Activated T-cell treated with anti-CD3 and anti-CD28 coated beads, Interleukin-2, amount 50 U/mL, for 4 hours (primary cell): ENCODE measurements at regions not wholly inside any gene's neighbourhood (a gene's known extent, or its start where the extent isn't known, plus 50 kb on each side); places are given as distances from the start of the nearest gene placed in this dataset.
"Not testable (repeated sequence)": the region's sequence is repeated elsewhere in the genome, so short reads cannot be mapped to it uniquely, and the experiment has no call there.

Experiments
- ATAC-seq, 2 donors: fragments of 200-7000 bp; cut with Tn5 transposase; one replicate each; pipeline ENCODE4 v1.10.0; 2021
- DNase-seq: peaks from one replicate; pipeline ENCODE4 v3.0.0-alpha.2; 2020
- H3K27me3 Mint-ChIP-seq: one replicate; pipeline ENCODE4 v1.8.0; 2021; ENCODE audit warnings: low read depth, mixed read lengths
- H3K36me3 Mint-ChIP-seq: one replicate; pipeline ENCODE4 v1.8.0; 2022; ENCODE audit warnings: mixed read lengths; ENCODE audit not compliant: insufficient read depth
- H3K4me1 Mint-ChIP-seq: one replicate; pipeline ENCODE4 v1.8.0; 2021; ENCODE audit warnings: low read depth, mixed read lengths
- H3K4me3 Mint-ChIP-seq: one replicate; pipeline ENCODE4 v1.8.0; 2021; ENCODE audit warnings: mild to moderate bottlenecking, moderate library complexity, mixed read lengths
- H3K9me3 Mint-ChIP-seq: one replicate; pipeline ENCODE4 v1.8.0; 2021; ENCODE audit warnings: mixed read lengths

DNA sequence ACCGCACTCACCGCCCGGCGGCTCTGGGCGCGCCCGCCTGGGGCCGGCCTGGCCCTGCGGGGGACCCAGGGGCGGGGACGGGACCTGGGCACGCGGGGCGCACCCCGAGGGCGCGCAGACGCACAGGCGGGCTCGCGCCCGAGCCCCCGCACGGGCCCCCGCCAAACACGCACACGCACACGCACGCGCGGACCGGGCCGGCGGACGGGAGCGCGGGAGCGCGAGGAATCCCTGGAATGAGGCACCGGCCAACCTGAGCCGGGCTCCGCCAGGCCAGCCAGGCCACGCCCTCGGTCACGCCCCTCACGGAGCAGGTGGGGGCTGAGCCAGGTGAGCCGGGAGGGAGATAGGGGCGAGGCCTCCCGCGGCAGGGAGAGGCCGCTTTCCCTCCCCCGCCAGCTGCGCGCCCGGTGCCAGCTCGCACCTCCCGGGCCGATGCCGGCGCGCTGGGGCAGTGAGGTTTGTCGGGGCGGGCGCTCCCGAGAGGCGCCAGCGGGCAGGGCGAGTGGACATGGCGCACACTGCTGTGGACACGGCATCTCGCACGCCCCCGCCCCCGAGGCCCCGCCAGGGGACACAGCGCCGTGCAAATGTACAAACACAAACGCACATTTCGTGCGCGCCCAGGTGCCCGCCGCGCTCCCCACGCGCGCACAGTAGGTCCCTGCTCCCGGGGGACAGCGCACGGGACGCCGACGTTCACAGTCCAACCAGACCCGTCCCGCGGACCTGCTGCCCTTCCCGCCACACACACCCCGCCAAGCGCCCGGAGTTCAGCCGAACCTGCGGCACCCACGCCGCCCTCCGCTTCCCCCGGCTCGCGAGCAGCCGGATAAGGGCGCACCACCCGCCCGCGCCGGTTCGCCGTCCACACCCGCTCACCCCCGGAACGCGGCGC is 75.9 kb upstream of the VGLL4 start:
- Mint-ChIP-seq H3K4me3 (peak overlapping the region; percentile 84), H3K27me3 (peaks cover 5% of the 10 kb centered on the region), H3K9me3 (no peaks in the 10 kb centered on the region), H3K4me1 (peaks cover 20% of the 10 kb centered on the region), H3K36me3 (no peaks in the 10 kb centered on the region)
- ATAC-seq: peak; percentile 59 to 61
- DNase-seq: peak; percentile 78

DNA sequence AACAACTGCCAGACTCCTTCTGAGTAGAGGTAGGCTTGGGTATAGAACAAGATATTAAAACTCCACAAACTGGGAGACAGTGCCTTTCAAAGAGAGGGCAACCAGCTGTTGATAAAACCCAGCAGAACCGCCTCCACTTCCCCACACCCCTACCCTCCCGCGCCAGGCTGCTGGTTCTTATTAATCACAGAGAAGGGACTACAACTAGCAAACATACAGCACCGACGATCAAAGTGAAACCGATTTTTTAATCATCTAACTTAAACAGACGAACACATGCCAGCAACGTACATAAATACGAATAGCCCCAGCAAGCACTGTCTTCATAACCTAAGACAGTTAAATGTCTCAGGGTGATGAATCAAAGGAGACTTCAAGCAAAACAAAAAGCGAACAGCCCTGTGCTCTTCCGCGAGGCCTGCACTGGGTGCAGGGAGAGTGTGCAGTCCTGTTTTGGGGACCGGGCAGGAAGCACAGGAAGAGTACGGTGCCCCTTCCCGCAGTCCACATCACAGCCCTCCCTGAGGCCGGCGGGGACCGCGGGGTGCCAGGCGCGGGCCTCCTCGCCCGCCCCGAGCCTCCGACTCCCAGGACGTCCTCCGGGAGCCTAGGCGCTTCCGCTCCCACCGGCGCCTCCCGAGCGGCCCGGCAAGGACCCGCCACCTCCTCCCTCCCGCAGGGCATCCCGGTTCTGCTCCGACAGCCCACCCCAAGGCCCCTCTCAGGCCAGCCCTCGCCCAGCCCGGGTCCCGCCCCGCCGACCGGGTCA is 75.1 kb upstream of the VGLL4 start:
- Mint-ChIP-seq H3K4me1 (peaks cover 20% of the 10 kb centered on the region), H3K9me3 (no peaks in the 10 kb centered on the region), H3K36me3 (no peaks in the 10 kb centered on the region), H3K4me3 (peak overlapping the region; percentile 87), H3K27me3 (peaks cover 3% of the 10 kb centered on the region)
- DNase-seq (peak; percentile 47), ATAC-seq (peak; percentile 49 to 57)

DNA sequence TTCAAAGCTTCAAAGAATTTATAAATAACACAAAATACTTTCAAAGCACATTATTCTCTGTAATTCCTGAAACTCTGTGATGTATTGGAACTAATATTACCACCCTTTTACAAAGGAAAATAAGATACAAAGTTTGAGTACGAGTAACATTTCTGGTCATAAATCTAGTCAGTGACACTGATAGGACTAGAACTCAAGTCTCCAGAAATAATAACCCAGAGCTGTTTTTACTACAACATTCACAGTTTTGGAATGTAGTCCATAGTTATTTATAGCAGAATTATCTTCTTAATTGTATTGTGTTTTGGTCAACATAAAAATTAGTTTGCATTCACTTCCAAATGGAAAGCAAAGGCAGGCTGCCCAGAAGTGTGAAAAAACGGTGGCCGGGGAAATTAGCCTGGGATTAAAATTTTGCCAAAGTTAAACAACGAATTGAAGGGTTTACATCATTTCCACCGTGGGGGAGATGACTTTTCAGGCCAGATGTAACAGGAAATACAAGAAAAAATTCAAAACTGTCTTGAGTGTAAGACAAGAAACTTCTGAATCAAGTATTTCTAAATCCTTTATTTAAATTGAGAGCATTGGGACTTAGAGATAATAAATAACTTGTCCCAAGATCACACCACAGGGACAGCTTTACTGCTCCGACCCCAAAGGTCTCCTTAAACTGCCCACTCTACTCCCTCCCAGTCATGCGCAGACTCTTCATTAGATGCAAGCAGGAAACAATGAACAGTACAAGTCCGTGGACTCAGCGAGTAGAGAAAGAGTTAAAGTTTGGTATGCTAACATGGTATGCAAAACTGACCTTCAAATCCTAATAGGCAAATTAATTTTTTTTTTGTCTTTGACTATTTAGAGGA is 74.3 kb upstream of the VGLL4 start:
- peak overlapping the region; percentile 87 for H3K4me3 Mint-ChIP-seq
- ATAC-seq (no peak), DNase-seq (no peak)
- H3K36me3 Mint-ChIP-seq: no peaks in the 10 kb centered on the region
- no peaks in the 10 kb centered on the region for H3K27me3 Mint-ChIP-seq
- no peaks in the 10 kb centered on the region for H3K9me3 Mint-ChIP-seq
- H3K4me1 Mint-ChIP-seq: peaks cover 20% of the 10 kb centered on the region

DNA sequence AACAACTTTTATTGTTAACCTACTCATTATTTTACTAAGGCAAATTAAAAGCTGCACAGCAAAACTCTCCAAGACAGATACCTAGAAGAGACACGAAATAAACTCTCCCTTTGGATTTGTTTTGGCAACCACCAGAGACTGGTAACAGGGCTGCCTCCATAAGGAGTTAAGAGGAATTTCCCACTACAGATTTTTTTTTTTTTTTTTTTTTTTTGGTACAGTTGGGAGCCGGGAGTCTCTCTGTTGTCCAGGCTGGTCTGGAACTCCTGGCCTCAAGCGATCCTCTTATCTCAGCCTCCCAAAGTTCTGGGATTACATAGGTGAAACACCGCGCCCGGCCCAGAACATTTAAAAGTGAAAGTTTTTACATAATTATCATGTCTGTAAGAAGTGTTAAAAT is 73.6 kb upstream of the VGLL4 start:
- Mint-ChIP-seq H3K9me3 (no peaks in the 10 kb centered on the region), H3K4me3 (no peak overlapping the region), H3K4me1 (peaks cover 20% of the 10 kb centered on the region), H3K36me3 (no peaks in the 10 kb centered on the region), H3K27me3 (no peaks in the 10 kb centered on the region)
- ATAC-seq: no peak
- no peak for DNase-seq

DNA sequence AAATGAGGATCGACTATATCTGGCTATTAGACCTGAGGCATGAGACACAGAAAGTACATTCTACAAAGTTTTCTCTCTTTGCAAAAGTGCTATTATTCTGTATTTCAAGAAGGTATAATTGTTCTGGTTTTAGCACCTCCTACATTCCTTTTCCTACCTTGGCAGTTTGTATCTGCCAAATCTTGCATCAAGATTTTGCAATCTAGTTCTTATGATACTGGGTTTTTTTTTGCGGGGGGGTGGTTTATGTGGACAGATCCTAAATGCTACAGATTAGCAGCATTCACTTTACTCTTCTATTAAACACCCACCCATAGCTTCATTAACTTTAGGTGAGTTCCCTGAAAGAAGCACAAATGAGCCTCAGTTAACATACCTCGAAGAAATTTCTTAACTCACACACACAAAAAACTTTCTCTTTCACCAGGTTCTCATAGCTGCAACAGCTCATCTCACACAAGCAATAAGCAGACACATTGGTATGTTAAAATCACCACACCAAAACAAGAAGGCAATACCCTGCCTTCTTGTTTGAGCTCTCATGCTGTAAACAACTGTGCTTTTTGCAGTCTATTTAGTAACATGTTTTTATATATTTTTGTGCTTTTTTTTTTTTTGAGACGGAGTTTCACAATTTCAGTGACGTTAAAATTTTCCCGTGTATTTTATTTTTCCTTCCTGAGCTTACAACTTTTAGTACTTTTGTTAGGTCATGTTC is 73.0 kb upstream of the VGLL4 start:
- ATAC-seq (no peak), DNase-seq (no peak)
- H3K27me3 Mint-ChIP-seq: no peaks in the 10 kb centered on the region
- H3K36me3 Mint-ChIP-seq: peaks cover 4% of the 10 kb centered on the region
- H3K9me3 Mint-ChIP-seq: no peaks in the 10 kb centered on the region
- H3K4me3 Mint-ChIP-seq: no peak overlapping the region
- peaks cover 20% of the 10 kb centered on the region for H3K4me1 Mint-ChIP-seq

DNA sequence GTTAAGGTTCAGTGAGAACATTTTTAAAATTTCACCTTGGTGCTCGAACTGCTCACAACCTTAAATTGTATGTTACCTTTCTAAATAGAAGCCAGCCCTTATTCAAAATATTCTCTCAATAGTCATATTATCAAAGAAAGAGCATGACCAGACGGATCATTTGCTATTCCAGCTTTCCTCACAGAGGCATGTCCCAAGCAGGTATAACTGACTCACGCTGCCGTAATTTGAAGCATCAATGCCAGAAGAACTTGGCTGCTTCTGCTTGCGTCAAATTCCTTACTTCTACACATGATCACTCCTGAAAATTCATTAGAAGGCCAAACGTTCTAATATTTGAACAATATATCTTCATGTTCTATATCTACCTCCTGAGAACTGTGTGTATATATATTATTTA is 69.5 kb upstream of the VGLL4 start:
- no peaks in the 10 kb centered on the region for H3K27me3 Mint-ChIP-seq
- H3K4me3 Mint-ChIP-seq: no peak overlapping the region
- peaks cover 9% of the 10 kb centered on the region for H3K9me3 Mint-ChIP-seq
- DNase-seq (no peak), ATAC-seq (no peak)
- peaks cover 12% of the 10 kb centered on the region for H3K36me3 Mint-ChIP-seq
- peaks cover 7% of the 10 kb centered on the region for H3K4me1 Mint-ChIP-seq

DNA sequence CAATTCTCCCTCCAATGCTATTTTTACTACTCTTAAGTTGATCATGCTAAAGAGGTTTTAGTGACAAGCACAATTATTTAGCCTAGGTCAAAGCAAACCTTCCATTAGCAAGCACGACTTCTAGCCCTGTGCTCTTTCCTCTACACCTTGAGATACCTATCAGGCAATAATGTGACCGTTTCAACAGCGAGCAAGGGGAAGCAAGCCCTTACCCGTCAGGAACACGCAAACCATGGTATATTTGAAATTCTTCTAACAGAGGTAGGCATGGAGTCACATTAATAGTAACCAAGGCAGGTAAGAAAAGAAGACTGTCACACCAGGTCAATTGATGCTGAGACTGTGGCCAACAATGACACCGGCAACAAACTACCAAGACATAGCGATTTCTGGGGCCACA is 68.9 kb upstream of the VGLL4 start:
- no peaks in the 10 kb centered on the region for H3K27me3 Mint-ChIP-seq
- DNase-seq (no peak), ATAC-seq (no peak)
- H3K4me1 Mint-ChIP-seq: peaks cover 2% of the 10 kb centered on the region
- peaks cover 12% of the 10 kb centered on the region for H3K36me3 Mint-ChIP-seq
- no peak overlapping the region for H3K4me3 Mint-ChIP-seq
- H3K9me3 Mint-ChIP-seq: peaks cover 9% of the 10 kb centered on the region

DNA sequence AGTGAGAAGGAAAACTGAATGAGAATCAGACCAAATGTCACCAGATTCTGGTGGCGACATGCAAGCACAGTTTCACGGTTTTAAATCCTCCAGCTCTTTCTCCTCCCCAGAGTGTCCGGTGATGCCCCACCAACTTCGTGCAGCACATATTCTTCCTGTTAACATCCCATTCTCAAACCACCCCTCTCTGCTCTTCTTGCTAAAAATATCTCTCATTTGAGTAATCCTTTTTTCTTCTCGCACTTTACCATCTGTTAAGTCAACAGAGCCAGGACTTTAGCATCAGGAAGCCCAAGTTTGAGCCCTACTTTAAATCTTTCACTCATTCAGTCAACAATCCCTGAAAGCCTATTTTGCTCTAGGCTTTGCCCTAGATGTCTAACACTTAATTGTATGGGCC is 68.2 kb upstream of the VGLL4 start:
- no peak for DNase-seq
- Mint-ChIP-seq H3K9me3 (peaks cover 9% of the 10 kb centered on the region), H3K36me3 (peaks cover 12% of the 10 kb centered on the region), H3K27me3 (no peaks in the 10 kb centered on the region), H3K4me3 (no peak overlapping the region), H3K4me1 (peaks cover 2% of the 10 kb centered on the region)
- no peak for ATAC-seq

DNA sequence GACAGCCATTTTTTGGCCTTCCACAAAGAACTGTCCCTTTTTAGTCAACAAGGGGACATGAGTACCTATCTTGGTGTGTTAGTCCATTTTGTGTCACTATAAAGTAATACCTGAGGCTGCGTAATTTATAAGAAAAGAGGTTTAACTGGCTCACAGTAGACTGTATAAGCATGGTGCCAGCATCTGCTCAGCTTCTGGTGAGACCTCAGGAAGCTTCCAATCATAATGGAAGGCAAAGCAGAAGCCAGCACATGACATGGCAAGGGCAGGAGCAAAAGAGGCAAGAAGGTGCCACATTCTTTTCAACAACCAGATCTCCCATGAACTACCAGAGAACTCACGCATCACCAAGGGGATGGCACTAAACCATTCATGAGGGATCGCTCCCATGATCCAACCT is 66.1 kb upstream of the VGLL4 start:
- H3K27me3 Mint-ChIP-seq: no peaks in the 10 kb centered on the region
- peaks cover 12% of the 10 kb centered on the region for H3K36me3 Mint-ChIP-seq
- no peaks in the 10 kb centered on the region for H3K4me1 Mint-ChIP-seq
- ATAC-seq: no peak
- no peak overlapping the region for H3K4me3 Mint-ChIP-seq
- DNase-seq: no peak
- H3K9me3 Mint-ChIP-seq: peaks cover 9% of the 10 kb centered on the region

DNA sequence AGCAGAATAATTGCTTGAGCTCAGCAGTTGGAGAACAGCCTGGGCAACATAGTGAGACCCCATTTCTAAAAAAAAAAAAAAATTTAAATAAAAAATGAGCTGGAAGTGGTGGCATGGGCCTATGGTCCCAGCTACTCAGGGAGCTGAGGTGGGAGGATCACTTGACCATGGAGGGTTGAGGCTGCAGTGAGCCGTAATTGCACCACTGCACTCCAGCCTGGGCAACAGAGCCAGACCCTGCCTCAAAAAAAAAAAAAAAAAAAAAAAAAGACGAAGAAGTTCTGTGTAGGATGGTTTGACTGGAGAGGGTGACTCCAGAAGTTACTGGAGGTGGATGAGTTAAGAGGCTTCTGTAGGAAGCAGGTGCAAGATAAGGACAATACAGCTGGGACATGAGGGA is 63.4 kb upstream of the VGLL4 start:
- H3K27me3 Mint-ChIP-seq, ATAC-seq, DNase-seq, H3K4me3 Mint-ChIP-seq, H3K9me3 Mint-ChIP-seq, H3K4me1 Mint-ChIP-seq: not testable (repeated sequence)
- peaks cover 12% of the 10 kb centered on the region for H3K36me3 Mint-ChIP-seq

DNA sequence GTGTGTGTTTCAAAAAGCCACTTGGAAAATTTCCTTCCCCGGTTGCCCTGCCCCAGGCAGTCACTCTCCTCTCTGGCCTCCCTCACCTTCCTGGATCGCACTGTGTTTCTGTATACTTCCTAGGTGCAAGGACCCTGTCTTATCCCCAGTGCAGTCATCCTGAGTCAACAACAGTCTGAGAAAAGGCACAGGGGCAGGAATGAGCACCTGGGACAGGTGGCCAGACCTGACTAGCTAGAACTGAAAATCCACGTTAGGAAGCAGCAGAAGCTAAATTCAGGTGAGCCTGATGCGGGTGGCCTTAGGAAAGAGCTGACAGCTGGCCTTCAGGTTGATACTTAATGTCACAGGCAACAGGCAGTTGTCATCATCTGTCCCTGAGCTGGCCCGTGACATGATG is 62.9 kb upstream of the VGLL4 start:
- Mint-ChIP-seq H3K9me3 (peaks cover 9% of the 10 kb centered on the region), H3K4me1 (no peaks in the 10 kb centered on the region), H3K36me3 (peaks cover 12% of the 10 kb centered on the region), H3K4me3 (no peak overlapping the region), H3K27me3 (no peaks in the 10 kb centered on the region)
- ATAC-seq (no peak), DNase-seq (no peak)

DNA sequence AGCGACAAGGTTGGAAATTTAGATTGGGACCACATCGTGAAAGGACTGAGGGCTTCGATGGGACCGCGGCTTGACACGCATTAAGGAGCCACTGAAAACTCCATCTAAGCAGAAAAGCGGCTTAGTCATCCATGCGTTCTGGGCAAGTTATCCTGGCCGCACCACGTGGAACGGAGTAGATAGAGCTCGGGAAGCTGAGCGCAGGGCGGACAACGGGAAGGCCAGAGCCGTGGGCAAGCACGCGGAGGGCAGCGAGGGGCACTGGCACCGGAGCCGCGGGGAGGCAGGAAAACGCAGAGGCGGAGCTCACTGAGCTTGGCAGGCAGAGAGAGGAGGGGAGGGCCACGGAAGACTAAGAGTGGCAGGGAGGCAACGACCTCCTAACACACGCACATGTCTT is 61.3 kb upstream of the VGLL4 start:
- Mint-ChIP-seq H3K36me3 (peaks cover 16% of the 10 kb centered on the region), H3K27me3 (no peaks in the 10 kb centered on the region), H3K4me3 (no peak overlapping the region), H3K9me3 (peaks cover 6% of the 10 kb centered on the region), H3K4me1 (no peaks in the 10 kb centered on the region)
- ATAC-seq: peak in 1 of 2 donors; percentile 32
- no peak for DNase-seq

DNA sequence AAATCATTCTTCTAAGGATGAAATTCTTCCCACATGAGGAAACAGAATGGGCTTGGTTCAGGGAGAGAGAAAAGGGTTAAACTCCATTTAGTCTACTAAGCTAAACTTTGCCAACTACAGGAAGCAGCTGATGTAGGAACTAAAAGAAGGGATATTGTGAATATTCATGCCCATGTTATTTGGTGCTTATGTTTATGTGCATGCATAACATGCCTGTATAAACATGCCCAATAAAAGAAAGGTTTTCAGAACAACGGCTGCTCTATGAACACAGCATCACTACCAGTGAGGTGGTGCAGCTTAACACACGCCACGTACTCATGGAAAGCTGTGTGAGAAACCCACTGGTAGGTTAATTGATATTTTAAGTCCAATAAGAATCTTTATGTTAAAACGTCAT is 59.4 kb upstream of the VGLL4 start:
- ATAC-seq: no peak
- no peak for DNase-seq
- no peaks in the 10 kb centered on the region for H3K27me3 Mint-ChIP-seq
- no peaks in the 10 kb centered on the region for H3K9me3 Mint-ChIP-seq
- H3K4me3 Mint-ChIP-seq: no peak overlapping the region
- no peaks in the 10 kb centered on the region for H3K4me1 Mint-ChIP-seq
- peaks cover 13% of the 10 kb centered on the region for H3K36me3 Mint-ChIP-seq

DNA sequence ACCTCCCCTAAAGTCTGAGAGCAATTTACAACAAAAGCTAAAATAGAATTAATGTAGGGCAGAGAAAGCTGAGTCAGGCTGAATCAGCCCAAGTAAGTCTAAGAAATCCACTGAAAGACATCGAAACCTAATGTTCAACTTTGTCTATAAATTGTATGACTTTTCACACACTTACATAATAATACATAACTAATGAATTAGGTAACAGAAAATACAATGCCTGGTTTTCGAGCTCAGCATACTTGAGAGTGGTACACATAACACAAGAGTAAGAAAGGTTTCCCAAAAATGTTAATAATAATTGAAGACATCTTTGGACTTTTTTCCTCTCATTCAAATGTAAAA is 55.3 kb upstream of the VGLL4 start:
- H3K4me1 Mint-ChIP-seq: no peaks in the 10 kb centered on the region

More for the DNA sequence above, 55.3 kb upstream of the VGLL4 start:
- H3K36me3 Mint-ChIP-seq: peaks cover 14% of the 10 kb centered on the region
- ATAC-seq (no peak), DNase-seq (no peak)
- H3K9me3 Mint-ChIP-seq: no peaks in the 10 kb centered on the region
- H3K27me3 Mint-ChIP-seq: no peaks in the 10 kb centered on the region
- H3K4me3 Mint-ChIP-seq: no peak overlapping the region
